Rectal smooth muscle tissue (tissue), 1 donor: ENCODE measurements at regions not wholly inside any gene's neighbourhood (a gene's known extent, or its start where the extent isn't known, plus 50 kb on each side); places are given as distances from the start of the nearest gene placed in this dataset.
"Not testable (repeated sequence)": the region's sequence is repeated elsewhere in the genome, so short reads cannot be mapped to it uniquely, and the experiment has no call there.

ENCODE experiments used
- H3K27ac ChIP-seq: one replicate; pipeline ENCODE4 v1.7.0; 2013; ENCODE audit warnings: low read depth, low read length, inconsistent platforms
- H3K27me3 ChIP-seq: one replicate; pipeline ENCODE4 v1.7.0; 2013; ENCODE audit warnings: low read length; ENCODE audit not compliant: control insufficient read depth, insufficient read depth
- H3K36me3 ChIP-seq: one replicate; pipeline ENCODE4 v1.7.0; 2013; ENCODE audit warnings: low read length; ENCODE audit not compliant: control insufficient read depth, insufficient read depth
- H3K4me1 ChIP-seq: one replicate; pipeline ENCODE4 v1.7.0; 2013; ENCODE audit warnings: low read length; ENCODE audit not compliant: control insufficient read depth, insufficient read depth
- H3K4me3 ChIP-seq: one replicate; pipeline ENCODE4 v1.7.0; 2013; ENCODE audit warnings: low read length
- H3K9ac ChIP-seq: one replicate; pipeline ENCODE4 v1.7.0; 2013; ENCODE audit warnings: low read length

DNA sequence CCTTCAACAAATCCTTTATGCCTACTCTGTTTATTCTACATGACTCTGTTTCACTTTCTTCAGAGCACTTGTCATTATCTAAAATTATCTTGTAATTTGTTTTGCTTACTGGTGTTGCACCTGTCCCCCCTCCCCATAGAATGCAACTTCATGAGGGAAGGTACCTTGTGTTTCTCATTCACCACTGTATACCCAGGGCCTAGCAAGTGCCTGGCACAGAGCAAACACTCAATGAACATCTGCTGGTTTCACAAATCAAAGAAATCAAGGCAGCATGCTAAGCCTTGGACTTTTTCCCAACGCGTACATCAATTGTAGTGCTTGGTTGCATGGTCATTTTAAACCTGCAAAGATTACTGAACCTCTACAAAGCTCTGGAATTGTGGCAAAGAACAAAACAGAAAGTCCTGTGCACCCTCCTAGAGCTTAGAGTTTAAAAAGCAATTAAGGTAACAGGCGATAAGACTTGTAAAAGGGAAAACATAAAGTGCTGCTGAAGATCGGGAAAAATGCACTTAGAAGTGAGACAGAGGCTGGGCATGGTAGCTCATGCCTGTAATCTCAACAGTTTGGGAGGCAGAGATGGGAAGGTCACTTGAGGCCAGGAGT is 479.1 kb downstream of the MED13L start:
- Histone ChIP-seq H3K4me1 (no peaks in the 10 kb centered on the region), H3K27me3 (no peaks in the 10 kb centered on the region), H3K27ac (no peak overlapping the region), H3K36me3 (no peaks in the 10 kb centered on the region), H3K9ac (no peak overlapping the region), H3K4me3 (no peak overlapping the region)

DNA sequence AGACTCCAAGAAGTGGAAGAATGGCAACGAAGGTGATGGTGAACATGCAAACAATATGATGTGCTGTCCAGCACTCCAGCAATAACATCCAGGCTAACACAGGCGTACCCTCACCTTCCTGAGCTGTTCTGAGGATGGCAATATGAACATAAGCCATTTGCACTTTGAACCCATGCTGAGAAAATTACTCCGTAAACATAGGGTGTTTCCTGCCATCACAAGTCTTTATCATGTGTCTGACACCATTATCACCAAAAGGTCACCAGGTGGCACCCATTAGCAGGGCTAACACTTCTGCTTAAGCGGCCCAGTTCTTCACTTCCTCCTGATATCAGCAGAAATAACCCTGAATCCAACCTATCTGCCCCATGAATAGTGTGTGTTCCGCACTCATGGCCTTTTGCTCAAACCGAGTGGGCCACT is 482.8 kb downstream of the MED13L start:
- Histone ChIP-seq H3K27ac (no peak overlapping the region), H3K36me3 (no peaks in the 10 kb centered on the region), H3K9ac (no peak overlapping the region), H3K4me1 (no peaks in the 10 kb centered on the region), H3K27me3 (no peaks in the 10 kb centered on the region), H3K4me3 (no peak overlapping the region)

- Histone ChIP-seq H3K36me3 (no peaks in the 10 kb centered on the region), H3K4me3 (no peak overlapping the region), H3K27ac (no peak overlapping the region), H3K9ac (no peak overlapping the region), H3K27me3 (no peaks in the 10 kb centered on the region), H3K4me1 (no peaks in the 10 kb centered on the region)
Observed at GRCh38 chr12:115791331-115791730, 486.2 kb downstream of the MED13L start.

DNA sequence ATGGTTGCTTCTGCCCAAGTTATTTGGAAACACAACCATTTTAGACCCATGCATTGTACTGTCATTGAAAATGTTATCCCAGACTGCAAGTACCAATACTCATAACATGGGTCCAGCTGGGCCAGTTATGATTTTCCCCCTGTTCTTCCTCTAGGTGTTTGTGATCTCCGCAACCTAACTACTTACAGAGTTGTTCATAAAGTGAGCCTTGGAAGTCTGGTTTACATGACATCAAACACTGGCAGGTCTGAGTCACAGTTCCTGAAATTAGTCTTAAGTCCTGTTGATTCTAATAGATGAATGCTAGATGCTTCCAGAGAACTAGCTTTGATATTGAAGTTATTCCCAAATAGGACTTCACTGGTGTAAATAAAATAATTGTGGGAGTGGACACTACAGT is 487.0 kb downstream of the MED13L start:
- Histone ChIP-seq H3K9ac (no peak overlapping the region), H3K4me1 (no peaks in the 10 kb centered on the region), H3K27ac (no peak overlapping the region), H3K27me3 (no peaks in the 10 kb centered on the region), H3K36me3 (no peaks in the 10 kb centered on the region), H3K4me3 (no peak overlapping the region)

DNA sequence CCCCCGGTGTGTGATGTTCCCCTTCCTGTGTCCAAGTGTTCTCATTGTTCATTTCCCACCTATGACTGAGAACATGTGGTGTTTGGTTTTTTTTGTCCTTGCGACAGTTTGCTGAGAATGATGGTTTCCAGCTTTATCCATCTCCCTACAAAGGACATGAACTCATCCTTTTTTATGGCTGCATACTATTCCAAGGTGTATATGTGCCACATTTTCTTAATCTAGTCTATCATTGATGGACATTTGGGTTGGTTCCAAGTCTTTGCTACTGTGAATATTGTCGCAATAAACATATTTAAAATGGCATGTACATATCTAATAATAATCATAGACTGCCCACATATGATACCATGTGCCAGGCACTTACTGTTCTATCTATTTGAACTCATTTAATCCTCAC is 491.0 kb downstream of the MED13L start:
- H3K27ac ChIP-seq, H3K27me3 ChIP-seq, H3K4me3 ChIP-seq, H3K36me3 ChIP-seq, H3K9ac ChIP-seq, H3K4me1 ChIP-seq: not testable (repeated sequence)

- Histone ChIP-seq H3K4me1 (no peaks in the 10 kb centered on the region), H3K9ac (no peak overlapping the region), H3K27ac (no peak overlapping the region), H3K4me3 (no peak overlapping the region), H3K27me3 (no peaks in the 10 kb centered on the region), H3K36me3 (no peaks in the 10 kb centered on the region)
Observed at GRCh38 chr12:115785548-115785947, 491.9 kb downstream of the MED13L start.

- no peak overlapping the region for H3K27ac ChIP-seq
- H3K9ac ChIP-seq: no peak overlapping the region
- no peak overlapping the region for H3K4me3 ChIP-seq
- no peaks in the 10 kb centered on the region for H3K4me1 ChIP-seq
- H3K36me3 ChIP-seq: no peaks in the 10 kb centered on the region
- no peaks in the 10 kb centered on the region for H3K27me3 ChIP-seq
Observed at GRCh38 chr12:115776399-115776798, 501.1 kb downstream of the MED13L start.

DNA sequence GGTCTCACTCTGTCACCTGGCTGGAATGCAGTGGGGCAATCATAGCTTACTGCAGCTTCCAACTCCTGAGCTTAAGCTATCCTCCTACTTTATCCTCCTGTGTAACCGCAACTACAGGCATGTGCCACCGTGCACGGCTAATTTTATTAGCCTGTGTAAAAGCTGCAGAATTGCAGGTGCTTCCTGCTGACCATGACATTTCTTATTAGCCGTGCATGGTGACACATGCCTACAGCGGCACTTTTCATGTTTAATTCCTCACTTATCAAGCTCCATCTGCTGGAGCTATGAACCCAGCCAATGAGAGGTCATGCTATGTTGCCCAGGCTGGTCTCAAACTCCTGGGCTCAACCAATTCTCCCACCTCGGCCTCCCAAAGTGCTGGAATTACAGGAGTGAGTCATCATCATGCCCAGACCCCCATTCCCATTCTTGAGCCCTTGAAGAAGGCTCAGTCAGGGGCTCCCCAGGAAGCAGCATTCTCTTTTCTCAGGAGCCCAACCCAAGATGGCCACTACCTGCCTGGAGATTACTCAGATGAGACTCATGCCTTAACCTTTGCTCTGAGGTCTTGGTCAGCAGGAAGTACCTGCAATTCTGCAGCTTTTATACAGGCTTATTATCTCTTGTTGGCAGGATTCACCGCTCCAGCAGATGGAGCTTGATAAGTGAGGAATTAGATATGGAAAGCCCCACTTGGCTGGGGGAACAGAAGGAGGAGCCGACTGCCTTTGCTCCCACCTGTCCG is 503.2 kb downstream of the MED13L start:
- no peak overlapping the region for H3K9ac ChIP-seq
- no peaks in the 10 kb centered on the region for H3K4me1 ChIP-seq
- no peak overlapping the region for H3K27ac ChIP-seq
- H3K27me3 ChIP-seq: no peaks in the 10 kb centered on the region
- no peak overlapping the region for H3K4me3 ChIP-seq
- H3K36me3 ChIP-seq: no peaks in the 10 kb centered on the region

GRCh38 chr12:115771601-115772000 is 505.9 kb downstream of the MED13L start:
- Histone ChIP-seq H3K9ac (no peak overlapping the region), H3K4me3 (no peak overlapping the region), H3K27ac (no peak overlapping the region), H3K4me1 (no peaks in the 10 kb centered on the region), H3K36me3 (no peaks in the 10 kb centered on the region), H3K27me3 (no peaks in the 10 kb centered on the region)

- Histone ChIP-seq H3K4me3 (no peak overlapping the region), H3K4me1 (no peaks in the 10 kb centered on the region), H3K27ac (no peak overlapping the region), H3K27me3 (no peaks in the 10 kb centered on the region), H3K36me3 (no peaks in the 10 kb centered on the region), H3K9ac (no peak overlapping the region)
Observed at GRCh38 chr12:115771065-115771464, 506.4 kb downstream of the MED13L start.

DNA sequence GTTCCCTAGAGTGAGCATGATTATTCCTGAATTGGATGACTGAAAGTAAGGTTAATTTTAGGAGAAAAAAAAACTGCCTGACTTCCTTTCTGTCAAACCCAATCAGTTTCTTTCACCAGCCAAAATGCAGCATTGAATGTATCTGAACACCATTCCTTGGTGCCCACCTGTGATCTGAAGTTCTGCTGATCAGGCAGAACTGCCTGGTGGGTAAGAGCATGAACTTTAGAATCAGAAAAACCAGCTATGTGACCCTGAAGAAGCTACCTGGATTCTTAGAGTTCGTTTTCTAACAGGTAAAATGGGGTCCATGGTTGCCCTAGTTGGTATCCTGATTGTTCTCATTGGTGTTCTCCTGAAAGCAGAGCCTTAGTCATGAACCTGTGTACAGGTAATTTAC is 506.9 kb downstream of the MED13L start:
- no peaks in the 10 kb centered on the region for H3K27me3 ChIP-seq
- no peak overlapping the region for H3K27ac ChIP-seq
- H3K4me1 ChIP-seq: no peaks in the 10 kb centered on the region
- H3K36me3 ChIP-seq: no peaks in the 10 kb centered on the region
- H3K4me3 ChIP-seq: no peak overlapping the region
- no peak overlapping the region for H3K9ac ChIP-seq

GRCh38 chr12:115767916-115768315 is 509.6 kb downstream of the MED13L start:
- H3K9ac ChIP-seq: no peak overlapping the region
- H3K36me3 ChIP-seq: no peaks in the 10 kb centered on the region
- no peaks in the 10 kb centered on the region for H3K4me1 ChIP-seq
- no peak overlapping the region for H3K4me3 ChIP-seq
- H3K27ac ChIP-seq: no peak overlapping the region
- H3K27me3 ChIP-seq: no peaks in the 10 kb centered on the region

- H3K27me3 ChIP-seq: no peaks in the 10 kb centered on the region
- no peak overlapping the region for H3K9ac ChIP-seq
- H3K36me3 ChIP-seq: no peaks in the 10 kb centered on the region
- no peak overlapping the region for H3K27ac ChIP-seq
- no peak overlapping the region for H3K4me3 ChIP-seq
- H3K4me1 ChIP-seq: no peaks in the 10 kb centered on the region
Observed at GRCh38 chr12:115763982-115764621, 513.4 kb downstream of the MED13L start.
